Hepatocyte (in vitro differentiated cells): ENCODE measurements at regions not wholly inside any gene's neighbourhood (a gene's known extent, or its start where the extent isn't known, plus 50 kb on each side); places are given as distances from the start of the nearest gene placed in this dataset.

Experiments
- CTCF ChIP-seq: fragments of 200-600 bp; sonication (generic); IDR thresholded peaks from 2 replicates; pipeline ENCODE4 v1.5.1; 2016; ENCODE audit warnings: antibody characterized with exemption, mild to moderate bottlenecking; ENCODE audit not compliant: poor library complexity
- EZH2 ChIP-seq: fragments of 200-600 bp; sonication (generic); IDR thresholded peaks from 2 replicates; pipeline ENCODE4 v1.6.1; 2016; ENCODE audit warnings: antibody characterized with exemption, mild to moderate bottlenecking, borderline replicate concordance
- EZH2phosphoT487 ChIP-seq: fragments of 200-600 bp; sonication (generic); IDR thresholded peaks from one replicate; pipeline ENCODE4 v1.6.1; 2018; ENCODE audit warnings: antibody characterized with exemption, mild to moderate bottlenecking, low read depth, moderate library complexity; ENCODE audit not compliant: unreplicated experiment, severe bottlenecking

- TF ChIP-seq CTCF (no peak), EZH2phosphoT487 (no peak), EZH2 (no peak)
Measured at GRCh38 chr22:44550711-44551491, 52.9 kb upstream of the RTL6 start.
